GM23338 (cell line): ENCODE measurements at regions not wholly inside any gene's neighbourhood (a gene's known extent, or its start where the extent isn't known, plus 50 kb on each side); places are given as distances from the start of the nearest gene placed in this dataset.

Source experiments
- ATAC-seq: fragments of 200-7000 bp; cut with Tn5 transposase; 3 replicates; pipeline ENCODE4 v1.9.1; 2020
- DNase-seq: peaks from one replicate; pipeline ENCODE4 v3.0.0-alpha.2; 2015; ENCODE audit warnings: low spot score
- H2AFZ ChIP-seq: fragments of 200-600 bp; sonication (generic); 2 replicates; pipeline ENCODE4 v1.8.0; 2016; ENCODE audit warnings: antibody characterized with exemption, mild to moderate bottlenecking, moderate library complexity
- H3F3A ChIP-seq: fragments of 200-600 bp; sonication (generic); replicated peaks from 2 replicates; pipeline ENCODE4 v1.8.0; 2017; ENCODE audit warnings: antibody characterized with exemption, mixed run types, low read depth
- H3K27ac ChIP-seq: fragments of 200-600 bp; sonication (generic); 2 replicates; pipeline ENCODE4 v1.6.1; 2016; ENCODE audit warnings: low read depth
- H3K27me3 ChIP-seq: fragments of 200-600 bp; sonication (generic); 2 replicates; pipeline ENCODE4 v1.8.0; 2016; ENCODE audit warnings: mild to moderate bottlenecking, mixed run types, moderate library complexity; ENCODE audit not compliant: insufficient read depth
- H3K36me3 ChIP-seq: fragments of 200-600 bp; sonication (generic); 2 replicates; pipeline ENCODE4 v1.8.0; 2016; ENCODE audit warnings: mild to moderate bottlenecking; ENCODE audit not compliant: insufficient read depth
- H3K4me1 ChIP-seq: fragments of 200-600 bp; sonication (generic); 2 replicates; pipeline ENCODE4 v1.8.0; 2016; ENCODE audit warnings: mild to moderate bottlenecking, moderate library complexity; ENCODE audit not compliant: insufficient read depth
- H3K4me2 ChIP-seq: fragments of 200-600 bp; sonication (generic); 2 replicates; pipeline ENCODE4 v1.7.1; 2017; ENCODE audit warnings: mixed run types
- H3K4me3 ChIP-seq: fragments of 200-600 bp; sonication (generic); 2 replicates; pipeline ENCODE4 v1.6.1; 2016; ENCODE audit warnings: mixed run types
- H3K79me2 ChIP-seq: fragments of 200-600 bp; sonication (generic); replicated peaks from 2 replicates; pipeline ENCODE4 v1.8.0; 2017; ENCODE audit warnings: mild to moderate bottlenecking; ENCODE audit not compliant: insufficient read depth
- H3K9me2 ChIP-seq: fragments of 200-600 bp; sonication (generic); 2 replicates; pipeline ENCODE4 v1.8.0; 2017; ENCODE audit not compliant: insufficient read depth
- H4K20me1 ChIP-seq: fragments of 200-600 bp; sonication (generic); replicated peaks from 2 replicates; pipeline ENCODE4 v1.8.0; 2017; ENCODE audit warnings: mild to moderate bottlenecking; ENCODE audit not compliant: insufficient read depth
- H3K27ac Mint-ChIP-seq: 2 replicates; pipeline ENCODE4 v1.8.0; 2020; ENCODE audit warnings: inconsistent platforms, mild to moderate bottlenecking, moderate library complexity, mixed read lengths
- H3K27me3 Mint-ChIP-seq: 3 replicates; pipeline ENCODE4 v1.8.0; 2022; ENCODE audit warnings: low read depth, mild to moderate bottlenecking, moderate library complexity, mixed read lengths, inconsistent platforms; ENCODE audit not compliant: insufficient read depth, poor library complexity
- H3K36me3 Mint-ChIP-seq: 3 replicates; pipeline ENCODE4 v1.8.0; 2021; ENCODE audit warnings: low read depth, mild to moderate bottlenecking, inconsistent platforms, moderate library complexity, mixed read lengths
- H3K4me1 Mint-ChIP-seq: 3 replicates; pipeline ENCODE4 v1.8.0; 2020; ENCODE audit warnings: mild to moderate bottlenecking, inconsistent platforms, mixed read lengths
- H3K4me3 Mint-ChIP-seq: 3 replicates; pipeline ENCODE4 v1.8.0; 2021; ENCODE audit warnings: moderate library complexity, mild to moderate bottlenecking, inconsistent platforms, mixed read lengths
- H3K9me3 Mint-ChIP-seq: 3 replicates; pipeline ENCODE4 v1.8.0; 2020; ENCODE audit warnings: moderate library complexity, mild to moderate bottlenecking, inconsistent platforms, mixed read lengths
- CREB1 ChIP-seq: fragments of 250-450 bp; sonication (Bioruptor Pico); IDR thresholded peaks from 2 replicates; pipeline ENCODE4 v1.5.0; 2020; ENCODE audit warnings: low read depth, mild to moderate bottlenecking, moderate library complexity
- CTCF ChIP-seq, 2 experiments: fragments of 200-600 bp in 1 of 2; sonication (generic) in 1 of 2; conservative IDR thresholded peaks; 2 replicates each; pipeline versions ENCODE4 v1.5.1 to v1.6.1; 2016 to 2017; ENCODE audit warnings: antibody characterized with exemption in 2 of 2, low read depth in 2 of 2, mild to moderate bottlenecking in 2 of 2, moderate library complexity in 1 of 2
- EZH2 ChIP-seq: fragments of 200-600 bp; sonication (generic); IDR thresholded peaks from one replicate; pipeline ENCODE4 v1.8.0; 2017; ENCODE audit warnings: antibody characterized with exemption, mild to moderate bottlenecking, low read depth; ENCODE audit not compliant: unreplicated experiment
- EZH2phosphoT487 ChIP-seq: fragments of 200-600 bp; sonication (generic); IDR thresholded peaks from one replicate; pipeline ENCODE4 v1.8.1; 2018; ENCODE audit warnings: antibody characterized with exemption; ENCODE audit not compliant: unreplicated experiment
- JUNB ChIP-seq: IDR thresholded peaks from one replicate; pipeline ENCODE4 v1.6.1; 2016; ENCODE audit warnings: antibody characterized with exemption; ENCODE audit not compliant: unreplicated experiment
- POLR2AphosphoS5 ChIP-seq: IDR thresholded peaks from 2 replicates; pipeline ENCODE4 v1.6.1; 2016; ENCODE audit warnings: antibody characterized with exemption, low read depth
- REST ChIP-seq: IDR thresholded peaks from one replicate; pipeline ENCODE4 v1.6.1; 2018; ENCODE audit warnings: antibody characterized with exemption; ENCODE audit not compliant: unreplicated experiment
- ZNF114 ChIP-seq: fragments of 250-450 bp; sonication (Bioruptor Pico); IDR thresholded peaks from 2 replicates; pipeline ENCODE4 v1.5.0; 2020; ENCODE audit warnings: mild to moderate bottlenecking, moderate library complexity
- ZNF331 ChIP-seq: fragments of 250-450 bp; sonication (Bioruptor Pico); IDR thresholded peaks from 2 replicates; pipeline ENCODE4 v1.5.0; 2020; ENCODE audit warnings: low read depth, mild to moderate bottlenecking, moderate library complexity

GRCh38 chr6:159435701-159436100 lies 257.3 kb downstream of the SOD2 start (continued):
- TF ChIP-seq REST (no peak), ZNF331 (CRISPR knock-in tag) (no peak), EZH2phosphoT487 (no peak), POLR2AphosphoS5 (no peak), JUNB (no peak), CTCF (conservative IDR thresholded peaks at IDR 0.05; ENCODE audit: low read depth in 2 of 2) (no peak), ZNF114 (CRISPR knock-in tag) (no peak)

GRCh38 chr6:159434410-159434809 lies 258.6 kb downstream of the SOD2 start:
- H3K4me1 ChIP-seq, result no peaks in the 10 kb centered on the region
- H3K4me3 Mint-ChIP-seq, result no peak overlapping the region
- H3K9me3 Mint-ChIP-seq, result peaks cover 16% of the 10 kb centered on the region
- H3K27me3 ChIP-seq, result no peaks in the 10 kb centered on the region
- 0 out of 3 replicates have a peak, but pooled peaks cover 3% of the 10 kb centered on the region for H3K4me1 Mint-ChIP-seq
- H3K36me3 Mint-ChIP-seq, result peaks cover 7% of the 10 kb centered on the region; the same call in 2 of the 3 replicates
- no peaks in the 10 kb centered on the region for H4K20me1 ChIP-seq
- ATAC-seq (no peak), DNase-seq (no peak)
- no peak overlapping the region for H3K27ac ChIP-seq
- TF ChIP-seq POLR2AphosphoS5 (no peak), CREB1 (CRISPR knock-in tag) (no peak), CTCF (conservative IDR thresholded peaks at IDR 0.05; ENCODE audit: low read depth in 2 of 2) (no peak), ZNF331 (CRISPR knock-in tag) (no peak), EZH2phosphoT487 (no peak), EZH2 (no peak)
- H3K4me3 ChIP-seq, result no peak overlapping the region
- peaks cover 9% of the 10 kb centered on the region; the same call in 1 of the 2 replicates for H3K9me2 ChIP-seq
- H3K79me2 ChIP-seq, result no peaks in the 10 kb centered on the region
- no peaks in the 10 kb centered on the region for H3F3A ChIP-seq
- H3K36me3 ChIP-seq, result no peaks in the 10 kb centered on the region
- no peak overlapping the region for H3K27ac Mint-ChIP-seq
- no peak overlapping the region for H3K4me2 ChIP-seq
- no peak overlapping the region for H2AFZ ChIP-seq
- peaks cover 5% of the 10 kb centered on the region for H3K27me3 Mint-ChIP-seq
